Kidney epithelial cell (primary cell): ENCODE measurements at regions not wholly inside any gene's neighbourhood (a gene's known extent, or its start where the extent isn't known, plus 50 kb on each side); places are given as distances from the start of the nearest gene placed in this dataset.
"Not testable (repeated sequence)": the region's sequence is repeated elsewhere in the genome, so short reads cannot be mapped to it uniquely, and the experiment has no call there.

ENCODE experiments used
- DNase-seq: peaks from one replicate; pipeline ENCODE4 v3.0.0-alpha.2; 2010; ENCODE audit warnings: low read depth
- H3K27me3 ChIP-seq: 2 replicates; pipeline ENCODE4 v1.6.0; 2011; ENCODE audit warnings: low read length; ENCODE audit not compliant: control insufficient read depth, insufficient read depth
- H3K36me3 ChIP-seq: 2 replicates; pipeline ENCODE4 v1.5.1; 2011; ENCODE audit warnings: low read length; ENCODE audit not compliant: control insufficient read depth, insufficient read depth
- H3K4me3 ChIP-seq: 2 replicates; pipeline ENCODE4 v1.5.1; 2011; ENCODE audit warnings: low read depth, mild to moderate bottlenecking, control low read depth, low read length
- CTCF ChIP-seq: IDR thresholded peaks from 2 replicates; pipeline ENCODE4 v1.5.1; 2011; ENCODE audit warnings: mild to moderate bottlenecking, moderate library complexity, low read length, control low read depth, inconsistent platforms; ENCODE audit not compliant: insufficient read depth, poor library complexity, severe bottlenecking

- Histone ChIP-seq H3K27me3 (no peaks in the 10 kb centered on the region), H3K4me3 (no peak overlapping the region), H3K36me3 (no peaks in the 10 kb centered on the region)
- TF ChIP-seq CTCF = no peak
- DNase-seq = no peak
These were observed 56.2 kb upstream of the LRRTM4 start for GRCh38 chr2:77578354-77578753.

GRCh38 chr2:77579076-77579769, 57.0 kb upstream of the LRRTM4 start:
- no peak for DNase-seq
- Histone ChIP-seq H3K27me3 (no peaks in the 10 kb centered on the region), H3K36me3 (no peaks in the 10 kb centered on the region), H3K4me3 (no peak overlapping the region)
- TF ChIP-seq CTCF = no peak

GRCh38 chr2:77588438-77588837, 66.3 kb upstream of the LRRTM4 start:
- Histone ChIP-seq H3K36me3 (no peaks in the 10 kb centered on the region), H3K4me3 (no peak overlapping the region), H3K27me3 (no peaks in the 10 kb centered on the region)
- TF ChIP-seq CTCF = no peak
- DNase-seq = no peak

GRCh38 chr2:77590298-77590917, 68.2 kb upstream of the LRRTM4 start:
- no peak overlapping the region for H3K4me3 ChIP-seq
- no peaks in the 10 kb centered on the region for H3K27me3 ChIP-seq
- TF ChIP-seq CTCF = no peak
- no peaks in the 10 kb centered on the region for H3K36me3 ChIP-seq
- no peak for DNase-seq

GRCh38 chr2:77592955-77593354, 70.8 kb upstream of the LRRTM4 start:
- H3K27me3 ChIP-seq, DNase-seq, H3K4me3 ChIP-seq: not testable (repeated sequence)

GRCh38 chr2:77602771-77603170, 80.6 kb upstream of the LRRTM4 start:
- no peaks in the 10 kb centered on the region for H3K27me3 ChIP-seq
- no peak for DNase-seq
- no peak overlapping the region for H3K4me3 ChIP-seq
- TF ChIP-seq CTCF = no peak
- H3K36me3 ChIP-seq = no peaks in the 10 kb centered on the region

More at GRCh38 chr2:77592955-77593354, 70.8 kb upstream of the LRRTM4 start:
- not testable (repeated sequence) for H3K36me3 ChIP-seq
